Peyer's patch (tissue), 4 donors: ENCODE measurements at regions not wholly inside any gene's neighbourhood (a gene's known extent, or its start where the extent isn't known, plus 50 kb on each side); places are given as distances from the start of the nearest gene placed in this dataset.

ENCODE experiments used
- DNase-seq, 3 donors: peaks; one replicate each; pipeline ENCODE4 v3.0.0-alpha.2; 2017 to 2019
- H3K27ac ChIP-seq, 4 donors: fragments of 200-600 bp; sonication (generic); one replicate each; pipeline ENCODE4 v1.5.1; 2016 to 2019
- H3K27me3 ChIP-seq, 2 donors: fragments of 200-600 bp; sonication (generic); one replicate each; pipeline ENCODE4 v1.5.1; 2019
- H3K36me3 ChIP-seq, 3 donors: fragments of 200-600 bp; sonication (generic); one replicate each; pipeline ENCODE4 v1.5.1; 2016 to 2019
- H3K4me1 ChIP-seq, 4 donors: fragments of 200-600 bp; sonication (generic); one replicate each; pipeline ENCODE4 v1.5.1; 2016 to 2019
- H3K4me3 ChIP-seq, 4 donors: fragments of 200-600 bp; sonication (generic); 1 replicate in 3 of 4; 2 replicates in 1 of 4; pipeline ENCODE4 v1.5.1; 2016 to 2019; ENCODE audit warnings: mild to moderate bottlenecking in 1 of 4
- H3K9me3 ChIP-seq, 4 donors: fragments of 200-600 bp; sonication (generic); one replicate each; pipeline ENCODE4 v1.5.1; 2016 to 2019; ENCODE audit warnings: mild to moderate bottlenecking in 1 of 4
- POLR2A ChIP-seq, 2 donors: fragments of 450-650 bp; IDR thresholded peaks; one replicate each; pipeline ENCODE4 v1.5.1; 2017; ENCODE audit warnings: antibody characterized with exemption in 2 of 2, mild to moderate bottlenecking in 2 of 2, moderate library complexity in 2 of 2
- TF ChIP-seq, protein P1 (sequence below), 6 experiments: fragments of 450-650 bp in 4 of 6; fragments of 200-600 bp in 2 of 6; sonication (generic) in 1 of 6; IDR thresholded peaks; one replicate each; pipeline ENCODE4 v1.5.1; 2017 to 2019; ENCODE audit warnings: antibody characterized with exemption in 6 of 6, mild to moderate bottlenecking in 3 of 6, moderate library complexity in 1 of 6

DNA sequence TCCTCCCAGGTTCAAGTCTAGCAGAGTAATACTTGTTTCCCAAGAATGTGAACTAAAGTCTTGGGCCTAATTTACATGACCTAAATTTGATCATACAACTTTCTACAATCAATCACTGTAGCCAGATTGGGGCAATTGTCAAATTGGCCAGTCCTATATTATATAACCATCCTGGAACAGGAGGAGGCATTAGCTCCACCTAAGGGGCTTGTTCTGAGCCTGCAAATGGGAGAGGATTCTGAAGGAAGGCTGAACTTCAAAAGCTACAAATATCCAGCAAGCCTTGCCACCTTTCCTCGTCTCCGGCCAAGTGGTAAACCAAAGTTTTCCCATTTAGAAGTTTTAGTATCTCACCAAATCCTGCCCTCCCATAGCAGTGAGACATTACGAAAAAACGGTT is 1289.6 kb upstream of the TENM3 start:
- TF ChIP-seq POLR2A (IDR thresholded peaks at IDR 0.05), result no peak
- TF ChIP-seq, protein P1, sequence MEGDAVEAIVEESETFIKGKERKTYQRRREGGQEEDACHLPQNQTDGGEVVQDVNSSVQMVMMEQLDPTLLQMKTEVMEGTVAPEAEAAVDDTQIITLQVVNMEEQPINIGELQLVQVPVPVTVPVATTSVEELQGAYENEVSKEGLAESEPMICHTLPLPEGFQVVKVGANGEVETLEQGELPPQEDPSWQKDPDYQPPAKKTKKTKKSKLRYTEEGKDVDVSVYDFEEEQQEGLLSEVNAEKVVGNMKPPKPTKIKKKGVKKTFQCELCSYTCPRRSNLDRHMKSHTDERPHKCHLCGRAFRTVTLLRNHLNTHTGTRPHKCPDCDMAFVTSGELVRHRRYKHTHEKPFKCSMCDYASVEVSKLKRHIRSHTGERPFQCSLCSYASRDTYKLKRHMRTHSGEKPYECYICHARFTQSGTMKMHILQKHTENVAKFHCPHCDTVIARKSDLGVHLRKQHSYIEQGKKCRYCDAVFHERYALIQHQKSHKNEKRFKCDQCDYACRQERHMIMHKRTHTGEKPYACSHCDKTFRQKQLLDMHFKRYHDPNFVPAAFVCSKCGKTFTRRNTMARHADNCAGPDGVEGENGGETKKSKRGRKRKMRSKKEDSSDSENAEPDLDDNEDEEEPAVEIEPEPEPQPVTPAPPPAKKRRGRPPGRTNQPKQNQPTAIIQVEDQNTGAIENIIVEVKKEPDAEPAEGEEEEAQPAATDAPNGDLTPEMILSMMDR (IDR thresholded peaks at IDR 0.05), result no peak
- H3K27ac ChIP-seq, result no peak overlapping the region
- DNase-seq, result no peak
- H3K4me1 ChIP-seq, result no peaks in the 10 kb centered on the region
- no peak overlapping the region for H3K4me3 ChIP-seq
- H3K27me3 ChIP-seq, result no peaks in the 10 kb centered on the region
- no peaks in the 10 kb centered on the region for H3K9me3 ChIP-seq
- H3K36me3 ChIP-seq, result no peaks in the 10 kb centered on the region

DNA sequence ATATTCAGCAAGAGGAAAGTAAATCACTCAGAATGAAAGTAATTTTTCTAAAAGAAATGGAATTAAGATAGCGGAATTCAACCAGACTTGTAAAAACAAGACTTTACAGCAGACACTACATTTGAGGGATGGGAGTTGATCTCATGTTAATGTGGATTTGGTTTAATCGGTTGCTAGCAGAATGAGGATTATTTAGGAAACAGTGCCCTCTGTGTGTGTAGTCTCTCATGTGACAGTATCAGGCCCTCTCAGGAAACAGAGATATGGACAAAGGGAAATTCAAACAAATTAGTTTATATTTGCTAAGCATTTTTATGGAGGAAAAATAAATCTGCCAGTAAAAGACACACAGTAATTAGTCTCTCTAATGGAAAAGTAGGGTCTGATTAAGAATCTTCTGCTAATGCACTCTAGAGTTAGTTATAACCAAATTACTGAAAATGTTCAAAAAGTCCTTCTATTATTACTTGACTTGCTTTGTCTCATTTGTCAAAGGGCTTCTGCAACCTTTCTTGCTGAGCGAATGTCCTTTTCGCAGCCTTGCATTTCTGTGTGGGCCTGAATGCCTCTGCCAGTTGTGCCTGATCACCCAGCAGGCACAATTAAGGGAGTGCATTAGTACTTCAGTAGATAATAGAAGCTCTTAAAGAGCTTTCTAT is 1282.3 kb upstream of the TENM3 start:
- TF ChIP-seq, protein P1 (IDR thresholded peaks at IDR 0.05), result no peak
- TF ChIP-seq POLR2A (IDR thresholded peaks at IDR 0.05), result no peak
- Histone ChIP-seq H3K9me3 (no peaks in the 10 kb centered on the region), H3K4me1 (no peaks in the 10 kb centered on the region), H3K36me3 (no peaks in the 10 kb centered on the region), H3K27ac (no peak overlapping the region), H3K4me3 (no peak overlapping the region), H3K27me3 (no peaks in the 10 kb centered on the region)
- no peak for DNase-seq

DNA sequence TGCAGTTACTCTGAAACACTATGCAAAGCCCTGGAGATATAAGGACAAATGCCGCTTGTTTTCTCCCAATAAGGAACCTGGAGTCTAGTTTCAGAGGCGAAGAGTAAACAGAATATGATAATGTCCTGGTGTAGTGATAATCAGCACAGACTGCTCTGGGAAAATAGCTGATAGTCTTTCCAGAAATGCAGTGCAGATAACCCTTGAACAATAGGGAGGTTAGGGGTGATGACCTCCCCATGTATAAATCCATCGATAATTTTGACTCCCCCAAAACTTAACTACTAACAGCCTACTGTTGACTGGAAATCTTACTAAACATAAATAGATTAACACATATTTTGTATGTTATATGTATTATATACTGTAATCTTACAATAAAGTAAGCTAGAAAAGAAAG is 1280.9 kb upstream of the TENM3 start:
- no peak for TF ChIP-seq POLR2A (IDR thresholded peaks at IDR 0.05)
- Histone ChIP-seq H3K4me3 (no peak overlapping the region), H3K27me3 (no peaks in the 10 kb centered on the region), H3K27ac (no peak overlapping the region), H3K9me3 (no peaks in the 10 kb centered on the region), H3K36me3 (no peaks in the 10 kb centered on the region), H3K4me1 (no peaks in the 10 kb centered on the region)
- DNase-seq, result no peak

DNA sequence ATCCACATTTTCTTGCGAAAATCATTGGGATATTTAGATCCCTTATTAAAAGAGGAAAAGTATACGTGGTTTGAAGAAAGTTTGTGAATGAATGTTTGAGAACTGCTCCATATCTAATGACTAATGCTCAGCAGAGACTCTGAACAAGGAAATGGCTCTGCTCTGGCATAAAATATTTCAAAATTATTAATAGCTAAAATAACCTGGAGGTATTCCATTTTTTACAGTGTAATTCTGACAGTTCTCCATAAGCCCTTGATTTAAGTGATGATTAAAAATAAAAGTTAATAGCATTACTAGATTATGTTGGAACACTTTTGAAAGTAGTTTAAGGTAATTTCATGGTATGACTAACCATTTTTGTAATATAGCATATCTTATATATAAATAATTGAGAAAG is 1276.9 kb upstream of the TENM3 start:
- no peak for TF ChIP-seq POLR2A (IDR thresholded peaks at IDR 0.05)
- TF ChIP-seq, protein P1 (IDR thresholded peaks at IDR 0.05), result no peak
- H3K27ac ChIP-seq, result no peak overlapping the region
- no peak for DNase-seq
- H3K4me1 ChIP-seq, result no peaks in the 10 kb centered on the region
- H3K27me3 ChIP-seq, result no peaks in the 10 kb centered on the region
- no peaks in the 10 kb centered on the region for H3K9me3 ChIP-seq
- H3K36me3 ChIP-seq, result no peaks in the 10 kb centered on the region
- no peak overlapping the region for H3K4me3 ChIP-seq

DNA sequence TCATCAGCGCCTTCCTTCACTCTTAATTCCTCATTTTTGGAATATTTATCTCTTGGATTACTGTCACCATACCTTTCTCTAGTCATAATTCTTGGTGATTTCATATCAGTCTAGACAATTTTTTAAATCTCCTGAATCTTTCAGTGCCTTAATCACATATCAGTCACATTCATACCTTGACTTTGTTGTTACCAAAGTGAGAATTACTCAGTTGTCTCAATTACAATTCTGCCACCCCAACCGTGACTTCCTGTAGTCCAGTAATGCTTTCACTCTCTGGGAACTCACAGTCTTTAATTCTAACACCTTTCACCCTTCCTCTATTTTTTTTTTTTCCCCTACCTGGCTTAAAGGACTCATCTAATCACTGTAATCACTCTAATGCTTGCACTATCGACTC is 1275.3 kb upstream of the TENM3 start:
- no peak overlapping the region for H3K4me3 ChIP-seq
- no peaks in the 10 kb centered on the region for H3K27me3 ChIP-seq
- H3K9me3 ChIP-seq, result no peaks in the 10 kb centered on the region
- H3K27ac ChIP-seq, result no peak overlapping the region
- no peak for TF ChIP-seq POLR2A (IDR thresholded peaks at IDR 0.05)
- TF ChIP-seq, protein P1 (IDR thresholded peaks at IDR 0.05), result no peak
- DNase-seq, result no peak
- no peaks in the 10 kb centered on the region for H3K36me3 ChIP-seq
- H3K4me1 ChIP-seq, result no peaks in the 10 kb centered on the region

DNA sequence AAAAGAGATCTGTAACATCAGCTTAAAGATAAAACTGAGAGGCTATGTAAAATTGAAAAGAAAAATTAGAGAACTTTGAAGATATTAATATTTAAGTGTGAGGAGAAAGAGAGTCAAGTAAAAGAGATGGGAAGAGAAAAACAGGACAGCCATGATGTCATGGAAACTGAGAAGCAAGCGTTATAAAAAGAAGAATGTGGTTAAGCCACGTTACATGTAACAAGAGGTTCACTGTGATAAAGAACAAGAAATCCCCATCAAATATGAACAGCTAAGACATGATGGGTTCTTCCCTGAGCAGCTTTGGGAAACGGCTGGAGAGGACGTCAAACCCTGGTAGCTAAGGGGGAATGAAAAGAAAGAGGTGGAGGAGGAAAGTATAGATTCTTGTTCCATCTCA is 1269.3 kb upstream of the TENM3 start:
- TF ChIP-seq, protein P1 (IDR thresholded peaks at IDR 0.05), result no peak
- no peak for TF ChIP-seq POLR2A (IDR thresholded peaks at IDR 0.05)
- Histone ChIP-seq H3K4me3 (no peak overlapping the region), H3K4me1 (no peaks in the 10 kb centered on the region), H3K9me3 (no peaks in the 10 kb centered on the region), H3K27me3 (no peaks in the 10 kb centered on the region), H3K36me3 (no peaks in the 10 kb centered on the region), H3K27ac (no peak overlapping the region)
- DNase-seq, result no peak
